Inflammatory macrophage (primary cell): ENCODE measurements at regions not wholly inside any gene's neighbourhood (a gene's known extent, or its start where the extent isn't known, plus 50 kb on each side); places are given as distances from the start of the nearest gene placed in this dataset.

Source experiments
- DNase-seq, 2 donors: peaks; one replicate each; pipeline ENCODE4 v3.0.0-alpha.2; 2020 to 2022

- no peak for DNase-seq
Measured at GRCh38 chr17:71363661-71364060, 757.2 kb upstream of the SOX9 start.

GRCh38 chr17:71371809-71372208 is 749.0 kb upstream of the SOX9 start:
- DNase-seq: no peak

GRCh38 chr17:71375948-71376347 is 744.9 kb upstream of the SOX9 start:
- DNase-seq: no peak

GRCh38 chr17:71376933-71377332 is 743.9 kb upstream of the SOX9 start:
- DNase-seq: no peak

GRCh38 chr17:71378036-71378435 is 742.8 kb upstream of the SOX9 start:
- DNase-seq: no peak

GRCh38 chr17:71378741-71379140 is 742.1 kb upstream of the SOX9 start:
- no peak for DNase-seq

- no peak for DNase-seq
Measured at GRCh38 chr17:71379512-71379911, 741.3 kb upstream of the SOX9 start.

GRCh38 chr17:71380535-71380934 is 740.3 kb upstream of the SOX9 start:
- no peak for DNase-seq

GRCh38 chr17:71380936-71381335 is 739.9 kb upstream of the SOX9 start:
- DNase-seq: no peak

- DNase-seq: no peak
Measured at GRCh38 chr17:71383091-71383490, 737.7 kb upstream of the SOX9 start.

- no peak for DNase-seq
Measured at GRCh38 chr17:71387456-71387855, 733.4 kb upstream of the SOX9 start.

- no peak for DNase-seq
Measured at GRCh38 chr17:71392715-71393567, 727.9 kb upstream of the SOX9 start.

- DNase-seq: no peak
Measured at GRCh38 chr17:71395901-71396300, 724.9 kb upstream of the SOX9 start.

- DNase-seq: no peak
Measured at GRCh38 chr17:71396711-71397110, 724.1 kb upstream of the SOX9 start.

- no peak for DNase-seq
Measured at GRCh38 chr17:71398025-71398424, 722.8 kb upstream of the SOX9 start.

- no peak for DNase-seq
Measured at GRCh38 chr17:71398800-71399219, 722.0 kb upstream of the SOX9 start.

GRCh38 chr17:71399221-71399620 is 721.6 kb upstream of the SOX9 start:
- DNase-seq: no peak

GRCh38 chr17:71399649-71400048 is 721.2 kb upstream of the SOX9 start:
- no peak for DNase-seq

- no peak for DNase-seq
Measured at GRCh38 chr17:71402007-71402406, 718.8 kb upstream of the SOX9 start.

- no peak for DNase-seq
Measured at GRCh38 chr17:71402661-71403141, 718.1 kb upstream of the SOX9 start.

- no peak for DNase-seq
Measured at GRCh38 chr17:71405101-71405500, 715.7 kb upstream of the SOX9 start.

- no peak for DNase-seq
Measured at GRCh38 chr17:71407981-71408380, 712.8 kb upstream of the SOX9 start.

GRCh38 chr17:71409137-71409536 is 711.7 kb upstream of the SOX9 start:
- DNase-seq: no peak

- no peak for DNase-seq
Measured at GRCh38 chr17:71409712-71410111, 711.1 kb upstream of the SOX9 start.

GRCh38 chr17:71412803-71413202 is 708.0 kb upstream of the SOX9 start:
- DNase-seq: no peak
